GM21528 (cell line): ENCODE measurements at regions not wholly inside any gene's neighbourhood (a gene's known extent, or its start where the extent isn't known, plus 50 kb on each side); places are given as distances from the start of the nearest gene placed in this dataset.

ENCODE experiments used
- ATAC-seq: cut with Tn5 transposase; IDR thresholded peaks from one replicate; pipeline ENCODE4 v1.9.1; 2021; ENCODE audit warnings: mild to moderate bottlenecking, moderate library complexity; ENCODE audit not compliant: unreplicated experiment, low FRiP score

GRCh38 chr5:31137676-31138075 lies 55.8 kb upstream of the CDH6 start:
- ATAC-seq = no peak

DNA sequence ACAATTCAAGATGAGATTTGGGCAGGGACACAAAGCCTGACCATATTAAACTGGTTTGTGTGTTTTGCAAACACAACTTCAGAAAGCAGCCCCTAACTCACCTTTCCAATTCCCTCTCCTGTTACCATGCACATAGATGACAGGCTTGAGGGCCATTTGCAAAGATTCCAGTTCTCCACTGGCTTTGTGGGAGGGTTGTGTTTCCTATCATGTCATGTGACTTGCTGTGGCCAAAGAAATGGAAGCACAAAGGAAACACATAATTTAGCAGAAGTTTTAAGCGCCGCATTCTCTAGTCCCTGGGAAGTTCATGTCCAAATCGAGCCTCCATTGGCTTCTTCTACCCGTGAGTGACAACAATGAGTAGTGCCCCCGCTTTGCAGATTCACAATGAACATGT lies 57.9 kb upstream of the CDH6 start:
- no peak for ATAC-seq

GRCh38 chr5:31133488-31133887 lies 60.0 kb upstream of the CDH6 start:
- ATAC-seq = no peak

DNA sequence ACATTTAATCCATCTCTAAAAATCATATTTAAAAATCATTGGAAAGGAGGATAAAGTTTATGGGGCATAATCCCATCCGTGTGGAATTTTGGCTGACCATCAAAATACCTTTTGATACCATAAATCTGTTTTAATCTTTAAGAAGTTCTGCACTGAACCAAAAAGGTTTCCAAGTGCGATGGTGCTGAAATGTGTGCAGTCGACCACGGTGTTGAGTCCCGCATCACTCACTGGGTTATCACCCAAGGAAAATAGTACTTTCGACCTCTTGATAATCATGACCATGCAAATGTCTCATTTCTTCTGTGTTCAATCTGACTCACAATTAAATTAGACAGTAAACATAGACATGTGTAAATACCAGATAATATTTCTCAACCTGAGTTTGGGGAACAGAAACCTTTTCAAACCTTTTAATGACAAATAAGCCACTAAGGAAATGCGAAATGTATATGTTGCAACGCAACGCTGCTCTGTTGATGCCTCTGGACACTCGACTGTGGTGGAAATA lies 62.0 kb upstream of the CDH6 start:
- no peak for ATAC-seq

DNA sequence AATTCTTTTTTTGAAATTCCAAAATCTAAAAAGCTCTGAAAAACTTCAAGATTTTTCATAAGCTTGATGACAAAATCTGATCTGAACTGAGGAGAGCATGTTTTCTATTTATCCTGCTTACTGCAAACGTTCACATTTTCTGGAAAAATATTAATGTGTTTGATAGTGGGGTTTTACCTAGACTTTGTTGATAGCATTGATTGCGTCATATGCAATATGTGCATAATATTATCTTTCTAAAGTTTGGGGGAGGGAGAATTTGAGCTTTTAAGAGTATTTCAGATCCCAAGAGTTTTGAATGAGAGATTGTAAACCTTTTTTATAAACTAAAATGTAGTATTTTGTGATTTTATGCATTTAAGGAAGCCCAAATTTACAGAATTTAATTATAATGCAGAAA lies 62.8 kb upstream of the CDH6 start:
- ATAC-seq = no peak

- no peak for ATAC-seq
Observed at GRCh38 chr5:31124651-31125305, 68.7 kb upstream of the CDH6 start.

DNA sequence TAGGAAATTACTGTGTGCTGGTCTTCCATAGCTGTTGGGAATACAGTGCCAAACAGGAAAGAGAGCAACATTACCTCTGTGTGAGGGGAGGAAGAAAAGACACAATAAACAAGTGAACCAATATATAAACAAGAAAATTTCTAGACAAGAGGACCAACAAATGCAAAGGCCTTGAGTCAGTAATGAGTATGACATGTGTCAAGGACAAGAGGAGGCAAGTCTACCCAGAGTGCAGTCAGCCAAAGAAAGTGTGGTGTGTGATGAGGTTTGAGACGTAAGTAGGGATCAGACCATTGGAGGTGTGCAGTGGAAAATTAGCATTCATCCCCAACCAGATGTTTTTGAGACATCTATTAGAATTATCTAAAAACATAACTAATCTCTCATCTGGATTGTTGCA lies 69.5 kb upstream of the CDH6 start:
- ATAC-seq = no peak

- no peak for ATAC-seq
Observed at GRCh38 chr5:31122998-31123951, 70.2 kb upstream of the CDH6 start.

GRCh38 chr5:31121224-31121623 lies 72.3 kb upstream of the CDH6 start:
- no peak for ATAC-seq

DNA sequence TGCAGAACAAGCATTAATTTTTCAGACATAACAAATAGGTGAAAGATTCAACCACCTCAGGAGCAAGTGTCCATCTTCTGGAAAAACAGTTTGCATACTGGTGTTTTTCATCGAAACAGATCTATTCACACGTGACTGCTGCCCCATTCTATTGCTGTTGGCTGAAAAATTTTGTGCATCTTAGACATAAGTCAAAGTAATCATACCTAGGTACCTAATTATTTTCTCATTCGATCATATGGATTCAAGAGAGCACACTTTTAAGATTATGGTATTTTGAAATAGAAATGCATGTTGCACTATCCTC lies 72.9 kb upstream of the CDH6 start:
- no peak for ATAC-seq

- no peak for ATAC-seq
Observed at GRCh38 chr5:31119938-31120641, 73.4 kb upstream of the CDH6 start.

DNA sequence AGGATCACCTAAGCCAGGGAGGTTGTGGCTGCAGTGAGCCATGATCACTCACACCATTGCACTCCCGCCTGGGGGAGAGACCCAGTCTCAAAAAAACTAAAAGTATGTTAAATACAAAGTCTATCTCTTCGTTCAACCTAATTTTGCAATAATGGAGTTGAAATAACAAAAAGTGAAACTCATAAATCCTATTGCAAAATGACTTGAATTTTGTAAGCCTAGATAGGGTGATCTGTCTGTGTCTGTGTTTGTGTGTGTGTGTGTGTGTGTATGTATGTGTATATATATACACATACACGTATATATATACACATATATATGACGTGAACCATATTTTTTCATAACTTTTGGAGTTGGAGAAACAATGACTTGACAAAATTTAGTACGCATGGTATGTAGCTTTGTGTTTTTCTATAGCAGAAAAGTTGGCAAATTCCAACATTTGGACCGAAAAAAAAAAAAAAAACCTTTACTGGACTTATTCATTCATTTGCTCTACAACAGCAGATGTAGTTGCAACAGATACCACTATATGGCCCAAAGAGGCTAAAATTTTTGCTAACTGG lies 76.9 kb upstream of the CDH6 start:
- no peak for ATAC-seq

GRCh38 chr5:31114817-31115216 lies 78.7 kb upstream of the CDH6 start:
- ATAC-seq = no peak

GRCh38 chr5:31113666-31114350 lies 79.7 kb upstream of the CDH6 start:
- no peak for ATAC-seq

- ATAC-seq = no peak
Observed at GRCh38 chr5:31113101-31113500, 80.4 kb upstream of the CDH6 start.

DNA sequence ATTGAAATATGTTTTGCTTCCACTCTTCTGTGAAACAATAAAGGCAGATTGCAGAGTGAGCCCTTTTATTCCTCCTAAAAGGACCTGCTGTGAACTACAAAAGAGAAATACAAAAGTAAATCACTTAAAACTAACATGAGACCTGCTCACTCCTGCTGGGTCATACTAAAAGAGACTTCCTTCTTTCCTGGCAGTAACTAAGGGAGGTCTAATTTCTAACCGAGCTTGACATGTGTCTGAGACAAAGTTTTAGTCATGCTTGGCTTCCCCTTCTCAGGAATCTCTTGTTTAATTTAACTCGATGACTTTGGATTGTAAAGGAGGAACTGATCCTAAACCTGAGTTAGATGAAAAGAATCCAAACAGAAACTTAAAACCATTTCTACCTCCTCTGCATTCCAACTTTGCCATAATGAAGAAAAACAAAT lies 86.4 kb upstream of the CDH6 start:
- no peak for ATAC-seq

DNA sequence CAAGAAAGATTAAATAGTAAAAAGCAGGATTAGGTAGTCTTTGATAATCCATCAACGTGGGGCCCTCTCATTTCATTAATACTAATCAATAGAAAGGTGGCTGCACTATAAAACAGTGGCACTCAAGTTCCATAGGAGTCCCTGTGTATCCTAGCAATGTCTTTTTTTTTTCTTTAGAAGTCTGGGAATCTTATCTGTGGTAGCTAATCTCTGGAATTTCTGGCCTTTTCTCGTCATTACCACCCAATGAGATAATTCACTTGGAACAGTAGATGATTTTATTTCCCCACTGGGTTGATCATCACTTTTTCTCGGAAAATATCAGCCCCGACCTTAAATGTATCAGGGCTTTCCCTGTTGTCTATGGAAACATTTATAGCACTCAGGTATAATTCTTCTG lies 86.8 kb upstream of the CDH6 start:
- no peak for ATAC-seq

DNA sequence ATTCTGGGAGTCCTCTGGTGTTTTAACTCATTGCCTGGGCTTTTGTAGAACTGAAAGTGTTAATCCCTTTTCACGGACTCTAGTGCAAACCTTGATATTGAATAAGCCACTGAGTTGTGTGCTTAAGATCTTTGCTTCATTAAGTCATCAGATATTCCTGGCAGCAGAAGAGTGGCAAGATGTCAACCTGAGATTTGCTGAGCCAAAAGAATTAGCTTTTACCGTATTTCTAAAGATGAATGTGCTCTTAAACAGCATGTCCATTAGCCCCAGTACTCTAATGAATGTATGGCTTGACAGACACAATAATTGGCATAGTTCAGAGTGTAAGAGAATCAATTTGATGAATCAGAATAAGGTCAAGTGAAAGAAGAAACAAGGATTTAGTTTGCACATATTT lies 87.2 kb upstream of the CDH6 start:
- no peak for ATAC-seq

DNA sequence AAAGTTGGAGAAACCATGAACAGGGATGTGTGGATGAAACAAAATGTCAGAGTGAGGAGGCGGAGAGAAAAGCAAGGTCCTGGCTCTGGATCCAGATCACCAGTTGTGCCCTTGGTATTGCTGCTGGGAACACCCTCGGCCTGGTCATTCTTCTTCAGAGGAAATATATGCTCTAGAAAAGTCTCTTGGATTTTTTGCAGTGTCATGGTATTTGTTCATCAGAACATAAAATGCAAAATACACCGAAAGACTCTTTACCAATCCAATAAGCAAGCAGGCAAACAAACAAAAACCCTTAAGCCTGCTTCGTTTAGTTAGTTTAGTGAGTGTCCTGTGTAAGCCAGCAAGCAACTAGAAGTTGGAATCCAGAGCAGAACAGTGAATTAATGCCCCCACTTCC lies 88.7 kb upstream of the CDH6 start:
- no peak for ATAC-seq

DNA sequence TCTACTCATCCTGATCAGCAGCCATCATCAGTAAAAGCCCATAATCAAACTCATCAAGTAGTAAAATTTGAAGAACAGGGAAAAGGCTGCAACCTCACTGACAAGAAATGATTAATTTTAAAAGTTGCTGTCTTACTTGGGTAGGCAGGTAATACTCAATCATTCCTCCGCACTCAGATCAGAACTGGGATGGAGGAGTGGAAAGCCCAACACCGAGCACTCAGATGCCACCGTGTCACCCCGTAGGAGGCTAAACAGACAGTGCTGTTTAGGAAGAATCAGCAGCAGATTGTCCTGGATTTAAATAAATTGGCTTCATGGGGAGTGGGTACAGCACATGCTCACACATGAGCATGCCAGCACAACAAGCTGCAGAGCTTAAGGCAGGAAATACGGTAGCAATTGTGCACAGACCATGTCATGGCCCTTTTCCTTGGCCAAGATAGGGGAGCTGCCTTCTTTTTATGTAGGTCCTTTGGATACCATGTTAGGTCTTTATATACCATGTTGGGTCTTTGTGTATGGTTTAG lies 92.6 kb upstream of the CDH6 start:
- ATAC-seq = no peak
